Gastroesophageal sphincter (tissue), 4 donors: ENCODE measurements at regions not wholly inside any gene's neighbourhood (a gene's known extent, or its start where the extent isn't known, plus 50 kb on each side); places are given as distances from the start of the nearest gene placed in this dataset.

Experiments
- ATAC-seq: fragments of 150-250 bp; one replicate; pipeline ENCODE4 v1.9.1; 2016; ENCODE audit warnings: mild to moderate bottlenecking, moderate library complexity
- H3K27ac ChIP-seq, 4 donors: fragments of 200-600 bp; sonication (generic) in 3 of 4; 1 replicate in 3 of 4; 2 replicates in 1 of 4; pipeline ENCODE4 v1.5.1; 2016 to 2019
- H3K27me3 ChIP-seq: fragments of 200-600 bp; sonication (generic); one replicate; pipeline ENCODE4 v1.5.1; 2019
- H3K36me3 ChIP-seq, 2 donors: fragments of 200-600 bp; sonication (generic); one replicate each; pipeline ENCODE4 v1.5.1; 2019; ENCODE audit warnings: control low read depth in 1 of 2
- H3K4me1 ChIP-seq, 3 donors: fragments of 200-600 bp; sonication (generic); 1 replicate in 2 of 3; 2 replicates in 1 of 3; pipeline ENCODE4 v1.5.1; 2016 to 2019; ENCODE audit warnings: control low read depth in 2 of 3
- H3K4me3 ChIP-seq, 2 donors: fragments of 200-600 bp; sonication (generic); one replicate each; pipeline ENCODE4 v1.5.1; 2019; ENCODE audit warnings: mild to moderate bottlenecking in 1 of 2, moderate library complexity in 1 of 2
- H3K9me3 ChIP-seq, 3 donors: fragments of 200-600 bp; sonication (generic); one replicate each; pipeline ENCODE4 v1.5.1; 2017 to 2019; ENCODE audit warnings: control low read depth in 2 of 3
- EP300 ChIP-seq: sonication (generic); formaldehyde crosslinking; IDR thresholded peaks from one replicate; pipeline ENCODE4 v1.6.1; 2017; ENCODE audit warnings: antibody characterized with exemption, mild to moderate bottlenecking
- POLR2A ChIP-seq, 2 donors: fragments of 450-650 bp; IDR thresholded peaks; one replicate each; pipeline ENCODE4 v1.6.1; 2017; ENCODE audit warnings: antibody characterized with exemption in 2 of 2, mild to moderate bottlenecking in 2 of 2, moderate library complexity in 1 of 2
- POLR2AphosphoS5 ChIP-seq: sonication (generic); formaldehyde crosslinking; IDR thresholded peaks from one replicate; pipeline ENCODE4 v1.6.1; 2017; ENCODE audit warnings: antibody characterized with exemption
- WGBS, 2 donors: methylation state at CpG; one replicate each; pipeline ENCODE4 v1.1.5; 2018; ENCODE audit warnings: low coverage in 1 of 2; 5-methylcytosine and 5-hydroxymethylcytosine counted together
- TF ChIP-seq, protein P1 (sequence below), 4 experiments: fragments of 200-600 bp in 2 of 4; fragments of 450-650 bp in 2 of 4; sonication (generic) in 1 of 4; IDR thresholded peaks; one replicate each; pipeline ENCODE4 v1.5.1; 2017 to 2019; ENCODE audit warnings: antibody characterized with exemption in 4 of 4, mild to moderate bottlenecking in 2 of 4, moderate library complexity in 2 of 4

DNA sequence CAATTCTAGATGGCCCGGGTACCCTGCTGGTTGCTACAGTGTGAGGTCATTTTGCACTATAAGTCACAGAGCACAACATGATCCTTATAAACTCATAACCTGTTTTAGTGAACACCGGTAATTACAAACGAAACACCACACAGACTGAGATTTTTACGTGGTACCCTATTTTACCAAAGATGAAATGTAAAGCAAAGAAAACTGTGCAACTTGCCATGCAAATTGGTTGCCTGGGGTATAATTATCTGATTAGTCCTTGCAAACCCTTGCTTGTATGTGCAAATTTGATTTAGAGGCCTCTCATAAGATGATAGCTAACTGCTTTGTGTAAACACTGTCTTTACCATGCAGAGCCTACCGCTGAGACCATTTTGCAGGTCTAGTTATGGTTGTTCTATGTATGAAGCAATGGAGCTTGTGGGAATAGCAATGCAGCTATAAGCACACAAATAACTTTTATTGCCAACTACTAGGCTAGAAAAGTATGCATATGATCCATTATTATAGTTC, 372.1 kb upstream of the FAR2 start:
- TF ChIP-seq POLR2AphosphoS5 (no peak), EP300 (no peak)
- TF ChIP-seq, protein P1, sequence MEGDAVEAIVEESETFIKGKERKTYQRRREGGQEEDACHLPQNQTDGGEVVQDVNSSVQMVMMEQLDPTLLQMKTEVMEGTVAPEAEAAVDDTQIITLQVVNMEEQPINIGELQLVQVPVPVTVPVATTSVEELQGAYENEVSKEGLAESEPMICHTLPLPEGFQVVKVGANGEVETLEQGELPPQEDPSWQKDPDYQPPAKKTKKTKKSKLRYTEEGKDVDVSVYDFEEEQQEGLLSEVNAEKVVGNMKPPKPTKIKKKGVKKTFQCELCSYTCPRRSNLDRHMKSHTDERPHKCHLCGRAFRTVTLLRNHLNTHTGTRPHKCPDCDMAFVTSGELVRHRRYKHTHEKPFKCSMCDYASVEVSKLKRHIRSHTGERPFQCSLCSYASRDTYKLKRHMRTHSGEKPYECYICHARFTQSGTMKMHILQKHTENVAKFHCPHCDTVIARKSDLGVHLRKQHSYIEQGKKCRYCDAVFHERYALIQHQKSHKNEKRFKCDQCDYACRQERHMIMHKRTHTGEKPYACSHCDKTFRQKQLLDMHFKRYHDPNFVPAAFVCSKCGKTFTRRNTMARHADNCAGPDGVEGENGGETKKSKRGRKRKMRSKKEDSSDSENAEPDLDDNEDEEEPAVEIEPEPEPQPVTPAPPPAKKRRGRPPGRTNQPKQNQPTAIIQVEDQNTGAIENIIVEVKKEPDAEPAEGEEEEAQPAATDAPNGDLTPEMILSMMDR (IDR thresholded peaks at IDR 0.05): no peak
- peaks cover 0 to 7% (median 0%) of the 10 kb centered on the region in 3 donors for H3K4me1 ChIP-seq
- ATAC-seq: no peak
- H3K9me3 ChIP-seq: no peaks in the 10 kb centered on the region
- H3K27me3 ChIP-seq: no peaks in the 10 kb centered on the region
- 91 to 94% methylated on average over 4 to 5 of the region's 5 CpGs for WGBS, 2 donors
- no peaks in the 10 kb centered on the region for H3K36me3 ChIP-seq
- no peak overlapping the region for H3K4me3 ChIP-seq
- no peak overlapping the region for H3K27ac ChIP-seq

DNA sequence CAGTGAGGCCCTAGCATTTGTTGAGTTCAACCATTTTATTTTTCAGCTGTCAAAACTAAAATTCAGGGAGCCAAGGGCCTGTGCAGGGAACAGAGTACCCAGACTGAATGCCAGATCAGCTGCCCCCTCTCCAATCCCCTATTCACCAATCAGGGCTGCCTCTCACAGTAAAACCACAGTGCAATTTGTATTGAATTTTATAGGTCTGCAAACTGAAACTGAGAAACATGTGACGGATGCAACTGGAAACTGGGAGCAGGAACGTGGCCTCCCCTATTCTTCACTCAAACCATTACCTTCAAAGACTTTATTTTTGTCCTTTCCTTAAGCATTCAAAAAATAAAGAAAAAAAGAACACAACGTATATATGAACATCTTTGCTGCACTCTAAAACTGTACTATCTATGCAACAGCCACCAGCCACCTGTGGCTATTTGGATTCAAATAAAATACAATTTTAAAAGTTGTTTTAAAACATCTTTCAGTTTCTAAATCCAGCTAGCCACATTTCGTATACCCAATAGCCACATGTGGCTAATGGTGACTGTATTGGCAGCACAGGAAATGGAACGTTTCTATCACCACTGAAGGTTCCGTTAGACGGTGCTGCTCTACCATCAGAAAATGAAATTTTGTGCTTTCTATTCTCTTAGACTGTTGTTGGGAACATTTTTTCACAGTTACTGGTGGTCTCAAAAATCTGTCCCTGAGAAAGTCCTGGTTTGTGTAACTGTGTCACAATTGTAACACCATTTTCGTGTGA, 371.3 kb upstream of the FAR2 start:
- Histone ChIP-seq H3K4me3 (no peak overlapping the region), H3K36me3 (no peaks in the 10 kb centered on the region), H3K4me1 (no peaks in the 10 kb centered on the region), H3K9me3 (no peaks in the 10 kb centered on the region), H3K27ac (no peak overlapping the region), H3K27me3 (no peaks in the 10 kb centered on the region)
- WGBS, 2 donors: 92 to 95% methylated on average over 8 of the region's 8 CpGs
- TF ChIP-seq, protein P1 (IDR thresholded peaks at IDR 0.05): no peak
- TF ChIP-seq POLR2A (IDR thresholded peaks at IDR 0.05): no peak
- TF ChIP-seq EP300: no peak
- TF ChIP-seq POLR2AphosphoS5: no peak
- ATAC-seq: no peak

DNA sequence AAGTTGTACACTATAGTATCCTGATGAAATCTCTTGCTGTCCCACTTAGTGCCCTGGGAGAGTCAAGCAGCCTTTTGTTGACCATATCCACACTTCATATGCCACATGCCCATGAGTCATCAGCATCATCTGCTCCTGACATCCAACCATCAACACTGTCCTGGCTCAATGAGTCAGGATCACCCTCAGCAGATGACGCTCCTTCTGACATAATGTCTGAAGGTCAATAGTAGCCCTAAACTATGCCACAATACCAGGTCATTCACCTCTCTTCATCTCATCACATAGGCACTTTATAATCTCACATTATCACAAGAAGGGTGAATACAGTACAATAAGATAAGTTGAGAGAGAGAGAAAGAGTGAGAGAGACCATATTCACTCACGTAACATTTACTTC, 369.0 kb upstream of the FAR2 start:
- Histone ChIP-seq H3K4me1 (no peaks in the 10 kb centered on the region), H3K36me3 (no peaks in the 10 kb centered on the region), H3K27ac (no peak overlapping the region), H3K27me3 (no peaks in the 10 kb centered on the region), H3K4me3 (no peak overlapping the region), H3K9me3 (no peaks in the 10 kb centered on the region)
- WGBS, 2 donors: 92 to 94% methylated on average over 1 to 2 of the region's 2 CpGs
- ATAC-seq: no peak
- TF ChIP-seq, protein P1 (IDR thresholded peaks at IDR 0.05): no peak
- TF ChIP-seq EP300 (no peak), POLR2A (IDR thresholded peaks at IDR 0.05) (no peak)

DNA sequence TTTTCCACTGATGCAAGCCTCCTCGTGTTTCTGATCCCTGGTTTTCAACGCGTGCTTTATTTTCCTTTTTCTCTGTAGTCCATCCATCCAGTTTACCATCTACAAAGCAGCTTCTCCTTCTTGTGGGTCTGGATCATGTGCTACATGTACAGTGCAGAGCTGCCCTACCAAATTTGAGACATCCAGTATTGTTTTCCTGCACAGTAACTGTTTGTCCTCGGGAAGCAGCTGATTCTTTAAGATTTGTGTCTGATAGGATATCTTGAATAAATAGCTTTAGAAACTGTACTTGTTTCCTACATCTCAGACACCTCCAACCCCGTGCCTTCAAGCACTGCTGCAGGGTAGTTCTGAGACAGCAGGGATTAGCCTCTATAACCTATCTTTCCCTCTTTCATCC, 368.1 kb upstream of the FAR2 start:
- no peak for ATAC-seq
- Histone ChIP-seq H3K9me3 (no peaks in the 10 kb centered on the region), H3K4me1 (no peaks in the 10 kb centered on the region), H3K27me3 (no peaks in the 10 kb centered on the region), H3K27ac (no peak overlapping the region), H3K4me3 (no peak overlapping the region), H3K36me3 (no peaks in the 10 kb centered on the region)
- WGBS, 2 donors: 84 to 88% methylated on average over 4 of the region's 5 CpGs
- no peak for TF ChIP-seq POLR2AphosphoS5
- no peak for TF ChIP-seq EP300
- TF ChIP-seq POLR2A (IDR thresholded peaks at IDR 0.05): no peak
- TF ChIP-seq, protein P1 (IDR thresholded peaks at IDR 0.05): no peak
